Kidney (tissue), 13 donors: ENCODE measurements at regions not wholly inside any gene's neighbourhood (a gene's known extent, or its start where the extent isn't known, plus 50 kb on each side); places are given as distances from the start of the nearest gene placed in this dataset.

Experiments
- DNase-seq, 5 donors: peaks; one replicate each; pipeline ENCODE4 v3.0.0-alpha.2; 2013 to 2020
- FAIRE-seq: peaks from 2 replicates; lab custom pipeline; 2012; peaks lifted over from hg19 to GRCh38; lab: Jason Lieb, UNC
- H3K27ac ChIP-seq, 2 donors: one replicate each; pipeline ENCODE4 v1.7.0; 2013; ENCODE audit warnings: low read depth in 2 of 2, low read length in 2 of 2, inconsistent platforms in 1 of 2
- H3K27me3 ChIP-seq: one replicate; pipeline ENCODE4 v1.7.1; 2013; ENCODE audit warnings: low read length, inconsistent platforms; ENCODE audit not compliant: control insufficient read depth, insufficient read depth
- H3K36me3 ChIP-seq, 3 donors: one replicate each; pipeline versions ENCODE4 v1.7.0 to v1.7.1; 2013; ENCODE audit warnings: low read length in 3 of 3, control low read depth in 1 of 3, inconsistent platforms in 1 of 3; ENCODE audit not compliant: insufficient read depth in 3 of 3, control insufficient read depth in 2 of 3
- H3K4me1 ChIP-seq, 3 donors: one replicate each; pipeline versions ENCODE4 v1.7.0 to v1.7.1; 2013; ENCODE audit warnings: low read length in 3 of 3, inconsistent platforms in 1 of 3, low read depth in 1 of 3; ENCODE audit not compliant: control insufficient read depth in 2 of 3, insufficient read depth in 2 of 3
- H3K4me3 ChIP-seq, 3 donors: one replicate each; pipeline versions ENCODE4 v1.7.0 to v1.8.1; 2013; ENCODE audit warnings: low read length in 3 of 3, control low read depth in 1 of 3, inconsistent platforms in 1 of 3
- H3K9ac ChIP-seq, 3 donors: one replicate each; pipeline versions ENCODE4 v1.7.0 to v1.7.1; 2013; ENCODE audit warnings: low read length in 3 of 3, control low read depth in 1 of 3, inconsistent platforms in 1 of 3
- H3K9me3 ChIP-seq, 3 donors: one replicate each; pipeline versions ENCODE4 v1.7.0 to v1.7.1; 2013; ENCODE audit warnings: low read length in 3 of 3, control low read depth in 1 of 3, inconsistent platforms in 1 of 3; ENCODE audit not compliant: control insufficient read depth in 2 of 3, insufficient read depth in 1 of 3
- intact Hi-C: fragments of 100-400 bp; cut with DNase I; formaldehyde crosslinking; loops from one replicate; pipeline ENCODE4 v1.11.1; 2022
- TF ChIP-seq, protein P1 (sequence below): IDR thresholded peaks from 3 replicates; pipeline ENCODE4 v1.5.1; 2012; ENCODE audit warnings: mild to moderate bottlenecking, moderate library complexity, borderline replicate concordance; ENCODE audit not compliant: insufficient read depth; ENCODE audit errors: extremely low read depth
- donor health status: control.
- donor health status: control.
- donor health status: control.
- donor health status: control.
- donor health status: control.
- donor health status: DM: yes; HTN: yes; CAD: no.
- donor health status: Normal renal cell carcinoma (clear cell type).

DNA sequence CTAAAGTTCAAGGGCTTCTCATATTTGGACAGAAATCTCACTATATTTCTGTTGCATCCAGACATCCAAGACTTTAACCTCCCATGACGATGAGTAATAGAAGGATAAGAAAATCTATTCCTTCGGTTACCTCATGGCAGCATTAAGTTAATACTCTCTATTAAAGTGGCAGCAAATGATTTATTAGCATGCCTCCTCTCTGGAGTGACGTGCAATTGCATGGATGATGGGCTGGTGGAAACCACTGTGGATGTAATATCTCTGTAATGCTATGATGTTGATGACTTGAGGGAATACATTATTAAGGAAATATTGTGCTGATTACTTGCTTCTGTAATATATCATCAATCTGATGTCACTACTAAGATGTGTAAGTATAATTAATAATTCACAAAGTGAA is 336.8 kb downstream of the DSEL start:
- TF ChIP-seq, protein P1, sequence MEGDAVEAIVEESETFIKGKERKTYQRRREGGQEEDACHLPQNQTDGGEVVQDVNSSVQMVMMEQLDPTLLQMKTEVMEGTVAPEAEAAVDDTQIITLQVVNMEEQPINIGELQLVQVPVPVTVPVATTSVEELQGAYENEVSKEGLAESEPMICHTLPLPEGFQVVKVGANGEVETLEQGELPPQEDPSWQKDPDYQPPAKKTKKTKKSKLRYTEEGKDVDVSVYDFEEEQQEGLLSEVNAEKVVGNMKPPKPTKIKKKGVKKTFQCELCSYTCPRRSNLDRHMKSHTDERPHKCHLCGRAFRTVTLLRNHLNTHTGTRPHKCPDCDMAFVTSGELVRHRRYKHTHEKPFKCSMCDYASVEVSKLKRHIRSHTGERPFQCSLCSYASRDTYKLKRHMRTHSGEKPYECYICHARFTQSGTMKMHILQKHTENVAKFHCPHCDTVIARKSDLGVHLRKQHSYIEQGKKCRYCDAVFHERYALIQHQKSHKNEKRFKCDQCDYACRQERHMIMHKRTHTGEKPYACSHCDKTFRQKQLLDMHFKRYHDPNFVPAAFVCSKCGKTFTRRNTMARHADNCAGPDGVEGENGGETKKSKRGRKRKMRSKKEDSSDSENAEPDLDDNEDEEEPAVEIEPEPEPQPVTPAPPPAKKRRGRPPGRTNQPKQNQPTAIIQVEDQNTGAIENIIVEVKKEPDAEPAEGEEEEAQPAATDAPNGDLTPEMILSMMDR, result no peak
- Histone ChIP-seq H3K4me3 (no peak overlapping the region), H3K27me3 (no peaks in the 10 kb centered on the region), H3K27ac (no peak overlapping the region), H3K9me3 (no peaks in the 10 kb centered on the region), H3K9ac (no peak overlapping the region), H3K36me3 (no peaks in the 10 kb centered on the region), H3K4me1 (no peaks in the 10 kb centered on the region)
- intact Hi-C loops, result no loop called here
- DNase-seq, result no peak
- no peak for FAIRE-seq

DNA sequence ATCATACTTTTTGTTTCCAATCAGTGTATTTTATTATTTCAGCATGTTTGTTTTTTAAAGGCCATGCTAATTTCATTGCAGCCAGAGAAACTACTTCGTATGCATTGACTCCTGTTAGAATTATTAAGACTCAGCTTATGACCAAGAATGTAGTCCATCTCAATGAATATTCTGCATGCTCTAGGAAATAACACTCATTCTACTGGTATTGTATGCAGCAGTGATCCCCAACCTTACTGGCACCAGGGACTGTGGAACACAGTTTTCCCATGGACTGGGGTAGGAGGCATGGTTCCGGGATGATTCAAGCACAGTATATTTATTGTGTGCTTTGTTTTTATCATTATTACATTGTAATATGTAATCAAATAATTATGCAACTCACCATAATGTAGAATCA is 356.9 kb downstream of the DSEL start:
- no peak for FAIRE-seq
- Histone ChIP-seq H3K9ac (no peak overlapping the region), H3K27ac (no peak overlapping the region), H3K4me1 (no peaks in the 10 kb centered on the region), H3K36me3 (no peaks in the 10 kb centered on the region), H3K9me3 (no peaks in the 10 kb centered on the region), H3K4me3 (no peak overlapping the region), H3K27me3 (no peaks in the 10 kb centered on the region)
- TF ChIP-seq, protein P1, result no peak
- DNase-seq, result no peak
- intact Hi-C loops, result no loop called here

DNA sequence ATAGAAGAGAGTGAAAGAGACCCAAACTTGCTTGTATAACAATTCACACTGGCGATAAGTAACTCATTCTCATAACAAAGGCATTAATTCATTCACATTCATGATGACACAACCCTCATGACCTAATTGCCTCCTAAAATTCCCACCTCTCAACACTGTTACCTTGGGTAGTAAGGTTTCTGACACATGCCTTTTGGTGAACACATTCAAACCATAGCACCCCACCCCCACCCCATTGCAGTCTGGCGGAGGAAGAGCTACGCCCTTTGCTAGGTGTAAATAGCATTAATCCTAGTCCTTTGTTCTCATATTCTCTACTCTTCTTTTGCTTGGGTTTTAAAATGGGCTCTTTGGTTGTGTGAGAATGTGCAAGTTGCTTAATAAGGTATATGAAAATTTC is 361.5 kb downstream of the DSEL start:
- FAIRE-seq, result no peak
- DNase-seq, result no peak
- intact Hi-C loops, result no loop called here
- TF ChIP-seq, protein P1, result no peak
- no peak overlapping the region for H3K9ac ChIP-seq
- no peak overlapping the region for H3K4me3 ChIP-seq
- H3K27me3 ChIP-seq, result no peaks in the 10 kb centered on the region
- H3K9me3 ChIP-seq, result no peaks in the 10 kb centered on the region
- no peak overlapping the region for H3K27ac ChIP-seq
- H3K4me1 ChIP-seq, result no peaks in the 10 kb centered on the region
- H3K36me3 ChIP-seq, result no peaks in the 10 kb centered on the region

DNA sequence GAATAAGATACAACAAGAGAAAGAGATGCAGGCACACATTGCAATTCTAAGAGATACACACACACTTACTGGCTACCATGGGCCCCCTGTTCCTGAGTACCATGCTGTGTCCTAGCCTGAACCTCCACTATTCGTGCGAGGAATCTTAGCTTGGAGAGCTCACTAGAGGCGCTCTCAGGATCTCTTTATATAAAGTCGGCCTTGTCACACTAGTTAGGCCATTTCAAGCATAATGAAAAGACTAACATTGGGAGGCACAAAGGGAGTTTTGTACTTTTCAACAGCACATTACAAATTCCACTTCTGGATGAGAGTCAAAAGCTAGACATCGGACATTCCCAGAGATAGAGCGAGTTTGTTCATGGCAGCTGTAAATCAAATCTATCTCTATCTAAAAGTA is 365.2 kb downstream of the DSEL start:
- Histone ChIP-seq H3K4me1 (no peaks in the 10 kb centered on the region), H3K9me3 (no peaks in the 10 kb centered on the region), H3K27me3 (no peaks in the 10 kb centered on the region), H3K36me3 (no peaks in the 10 kb centered on the region), H3K27ac (no peak overlapping the region), H3K4me3 (no peak overlapping the region), H3K9ac (no peak overlapping the region)
- TF ChIP-seq, protein P1, result no peak
- intact Hi-C loops, result no loop called here
- FAIRE-seq (no peak), DNase-seq (no peak)
